Duodenal mucosa (tissue), 2 donors: ENCODE measurements at regions not wholly inside any gene's neighbourhood (a gene's known extent, or its start where the extent isn't known, plus 50 kb on each side); places are given as distances from the start of the nearest gene placed in this dataset.

Experiments
- H3K27ac ChIP-seq: one replicate; pipeline ENCODE4 v1.7.0; 2013; ENCODE audit warnings: low read depth, low read length
- H3K27me3 ChIP-seq, 2 donors: one replicate each; pipeline ENCODE4 v1.7.0; 2013; ENCODE audit warnings: low read length in 2 of 2, control low read depth in 1 of 2; ENCODE audit not compliant: insufficient read depth in 2 of 2, control insufficient read depth in 1 of 2
- H3K36me3 ChIP-seq, 2 donors: one replicate each; pipeline ENCODE4 v1.7.0; 2013; ENCODE audit warnings: low read length in 2 of 2, control low read depth in 1 of 2; ENCODE audit not compliant: insufficient read depth in 2 of 2, control insufficient read depth in 1 of 2
- H3K4me1 ChIP-seq, 2 donors: one replicate each; pipeline ENCODE4 v1.7.0; 2013; ENCODE audit warnings: low read length in 2 of 2, control low read depth in 1 of 2; ENCODE audit not compliant: insufficient read depth in 2 of 2, control insufficient read depth in 1 of 2
- H3K4me3 ChIP-seq, 2 donors: one replicate each; pipeline ENCODE4 v1.7.0; 2013; ENCODE audit warnings: low read length in 2 of 2, low read depth in 1 of 2
- H3K9ac ChIP-seq, 2 donors: one replicate each; pipeline ENCODE4 v1.7.0; 2013; ENCODE audit warnings: low read length in 2 of 2, low read depth in 1 of 2
- H3K9me3 ChIP-seq, 2 donors: one replicate each; pipeline ENCODE4 v1.7.0; 2013; ENCODE audit warnings: low read length in 2 of 2, control low read depth in 1 of 2; ENCODE audit not compliant: control insufficient read depth in 1 of 2

DNA sequence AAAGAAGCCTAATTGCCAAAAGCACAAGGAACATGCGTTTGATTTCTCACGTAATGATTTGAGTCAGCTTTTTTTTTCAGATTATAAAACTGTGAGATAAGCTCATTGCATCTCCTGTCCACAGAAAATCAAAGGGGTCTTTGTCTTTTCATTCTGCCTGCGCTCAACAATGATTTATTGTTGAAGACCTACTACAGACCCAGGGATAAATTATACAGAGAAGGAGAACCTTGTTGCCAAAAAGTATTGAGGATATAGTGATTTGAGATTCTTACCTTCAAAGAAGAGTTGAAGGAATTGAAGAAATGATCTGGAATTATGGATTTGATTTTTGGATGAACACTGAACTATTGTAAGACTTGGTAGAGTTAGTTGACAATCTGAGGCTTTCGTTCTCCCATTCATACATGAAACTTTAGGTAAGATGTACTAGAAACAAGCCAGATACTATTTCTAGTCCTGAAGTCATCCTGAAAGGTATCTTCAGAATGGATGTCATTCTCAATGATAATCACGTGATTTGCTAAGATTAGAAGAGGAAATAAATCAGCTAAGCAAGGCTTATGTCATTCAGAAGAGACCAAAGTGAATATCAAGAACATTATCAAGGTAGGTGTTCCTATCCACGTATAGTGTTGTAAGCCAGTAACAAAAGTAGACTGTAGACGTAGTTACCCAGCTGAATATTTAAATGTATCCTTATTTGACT is 71.1 kb upstream of the SCOC start:
- Histone ChIP-seq H3K9ac (no peak overlapping the region), H3K9me3 (no peaks in the 10 kb centered on the region), H3K4me3 (no peak overlapping the region), H3K4me1 (no peaks in the 10 kb centered on the region), H3K36me3 (no peaks in the 10 kb centered on the region), H3K27ac (no peak overlapping the region), H3K27me3 (no peaks in the 10 kb centered on the region)

- H3K9ac ChIP-seq, result no peak overlapping the region
- no peaks in the 10 kb centered on the region for H3K9me3 ChIP-seq
- no peaks in the 10 kb centered on the region for H3K27me3 ChIP-seq
- no peaks in the 10 kb centered on the region for H3K4me1 ChIP-seq
- H3K27ac ChIP-seq, result no peak overlapping the region
- H3K36me3 ChIP-seq, result no peaks in the 10 kb centered on the region
- no peak overlapping the region for H3K4me3 ChIP-seq
These were observed 73.0 kb upstream of the SCOC start for GRCh38 chr4:140300271-140300970.

DNA sequence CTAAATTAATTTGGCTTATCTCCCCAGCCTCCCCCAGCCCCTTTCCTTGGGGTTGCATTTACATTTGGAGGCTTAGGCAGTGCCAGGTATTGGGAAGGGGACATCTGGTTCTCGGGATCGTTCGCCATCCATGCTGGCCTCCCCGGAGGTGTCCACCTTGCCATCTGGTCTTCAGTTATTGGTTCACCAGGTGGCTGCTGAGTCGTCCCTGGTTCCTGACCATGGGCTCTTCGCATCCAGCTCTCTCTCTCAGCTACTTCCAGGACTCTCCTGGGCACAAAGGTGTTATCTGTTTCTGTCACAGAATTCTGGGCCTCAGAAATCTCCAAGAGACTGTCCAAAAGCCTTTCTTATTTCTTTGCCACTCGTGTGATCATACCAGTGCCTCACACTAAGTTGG is 75.4 kb upstream of the SCOC start:
- Histone ChIP-seq H3K36me3 (no peaks in the 10 kb centered on the region), H3K27me3 (peaks cover 0 to 2% of the 10 kb centered on the region in 2 donors), H3K27ac (no peak overlapping the region), H3K9me3 (no peaks in the 10 kb centered on the region), H3K4me3 (no peak overlapping the region), H3K9ac (no peak overlapping the region), H3K4me1 (no peaks in the 10 kb centered on the region)

- H3K9ac ChIP-seq, result no peak overlapping the region
- no peak overlapping the region for H3K27ac ChIP-seq
- H3K4me1 ChIP-seq, result no peaks in the 10 kb centered on the region
- H3K9me3 ChIP-seq, result no peaks in the 10 kb centered on the region
- no peaks in the 10 kb centered on the region for H3K36me3 ChIP-seq
- H3K27me3 ChIP-seq, result peaks cover 0 to 2% of the 10 kb centered on the region in 2 donors
- H3K4me3 ChIP-seq, result no peak overlapping the region
These were observed 76.2 kb upstream of the SCOC start for GRCh38 chr4:140297221-140297570.

DNA sequence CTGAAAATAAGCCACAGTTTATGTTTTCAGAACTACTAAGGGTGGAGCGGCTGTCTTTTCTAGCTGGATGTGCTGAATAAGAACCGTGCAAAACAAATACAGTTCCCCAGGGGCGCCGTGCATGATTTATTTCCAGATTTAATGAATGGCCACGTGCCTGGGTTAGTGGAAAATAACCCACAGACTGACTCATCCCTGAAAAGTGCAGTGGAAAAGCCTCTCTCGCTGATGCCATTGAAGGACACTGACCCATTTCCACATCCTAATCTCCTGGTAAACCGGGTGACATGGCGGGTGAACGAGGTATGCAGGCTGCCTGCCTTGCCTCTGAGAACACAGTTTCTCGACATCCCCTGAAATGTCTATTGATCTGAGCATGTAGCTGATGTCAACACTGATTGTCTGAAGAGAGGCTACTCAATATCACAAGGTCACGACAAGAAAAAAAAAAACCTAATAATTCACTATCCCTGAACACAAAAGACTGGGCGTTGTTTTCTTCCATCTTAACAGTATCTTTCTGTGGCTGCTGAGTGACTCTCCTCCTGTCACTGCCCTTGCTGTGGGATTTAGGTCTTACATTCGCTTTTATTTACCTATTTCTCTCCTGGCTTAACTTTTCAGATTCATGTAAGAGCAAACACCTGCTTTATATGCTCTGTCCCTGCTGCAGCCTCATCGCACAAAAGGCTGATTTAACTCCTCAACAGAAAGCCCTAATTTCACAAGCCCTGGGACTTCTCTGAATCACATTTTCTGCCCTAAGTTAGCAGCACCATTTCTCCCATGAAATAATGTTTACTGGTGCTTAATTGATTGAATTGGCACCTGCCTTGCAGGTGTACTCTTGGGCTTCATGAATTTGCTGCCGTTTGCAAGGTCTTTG is 76.9 kb upstream of the SCOC start:
- Histone ChIP-seq H3K27me3 (peaks cover 0 to 2% of the 10 kb centered on the region in 2 donors), H3K9ac (no peak overlapping the region), H3K36me3 (no peaks in the 10 kb centered on the region), H3K9me3 (no peaks in the 10 kb centered on the region), H3K4me1 (no peaks in the 10 kb centered on the region), H3K4me3 (no peak overlapping the region), H3K27ac (no peak overlapping the region)

GRCh38 chr4:140293979-140294378 is 79.5 kb upstream of the SCOC start:
- H3K27me3 ChIP-seq, result peaks cover 0 to 2% of the 10 kb centered on the region in 2 donors
- no peak overlapping the region for H3K27ac ChIP-seq
- H3K4me1 ChIP-seq, result no peaks in the 10 kb centered on the region
- no peak overlapping the region for H3K4me3 ChIP-seq
- H3K36me3 ChIP-seq, result no peaks in the 10 kb centered on the region
- H3K9ac ChIP-seq, result no peak overlapping the region
- no peaks in the 10 kb centered on the region for H3K9me3 ChIP-seq

DNA sequence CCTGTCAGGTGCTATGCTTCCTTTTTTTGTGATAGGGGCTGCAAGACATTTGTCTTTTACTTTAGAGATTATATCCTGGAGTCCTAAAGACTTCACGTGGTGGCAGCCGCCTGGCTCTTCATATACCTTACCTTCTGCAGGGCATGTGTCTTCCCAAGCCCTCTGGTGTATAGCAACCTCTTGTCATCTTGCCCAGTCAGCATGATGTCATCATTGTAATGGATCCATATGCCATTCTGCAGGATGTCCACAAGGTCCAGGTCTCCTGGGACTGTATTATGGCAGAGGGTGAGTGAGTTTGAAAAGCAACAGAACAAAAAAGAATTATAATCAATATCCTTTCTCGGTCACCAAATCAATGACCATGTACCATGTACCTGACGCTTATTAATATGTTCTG is 82.2 kb upstream of the SCOC start:
- H3K9me3 ChIP-seq, result peaks cover 0 to 7% of the 10 kb centered on the region in 2 donors
- no peaks in the 10 kb centered on the region for H3K4me1 ChIP-seq
- no peak overlapping the region for H3K27ac ChIP-seq
- peaks cover 0 to 2% of the 10 kb centered on the region in 2 donors for H3K27me3 ChIP-seq
- H3K9ac ChIP-seq, result no peak overlapping the region
- no peaks in the 10 kb centered on the region for H3K36me3 ChIP-seq
- H3K4me3 ChIP-seq, result no peak overlapping the region

- H3K9ac ChIP-seq, result no peak overlapping the region
- no peak overlapping the region for H3K4me3 ChIP-seq
- H3K36me3 ChIP-seq, result no peaks in the 10 kb centered on the region
These were observed 84.0 kb upstream of the SCOC start for GRCh38 chr4:140289486-140289885.

GRCh38 chr4:140286456-140286855 is 87.0 kb upstream of the SCOC start:
- Histone ChIP-seq H3K27me3 (peaks cover 4% of the 10 kb centered on the region in 2 donors), H3K36me3 (no peaks in the 10 kb centered on the region), H3K27ac (no peak overlapping the region), H3K9me3 (peaks cover 0 to 7% of the 10 kb centered on the region in 2 donors), H3K4me1 (no peaks in the 10 kb centered on the region), H3K4me3 (no peak overlapping the region), H3K9ac (no peak overlapping the region)

More at GRCh38 chr4:140289486-140289885, 84.0 kb upstream of the SCOC start:
- no peaks in the 10 kb centered on the region for H3K4me1 ChIP-seq
- H3K9me3 ChIP-seq, result peaks cover 0 to 7% of the 10 kb centered on the region in 2 donors
- H3K27me3 ChIP-seq, result peaks cover 2 to 4% of the 10 kb centered on the region in 2 donors
- no peak overlapping the region for H3K27ac ChIP-seq

- H3K9ac ChIP-seq, result no peak overlapping the region
- H3K27ac ChIP-seq, result no peak overlapping the region
- peaks cover 4 to 9% of the 10 kb centered on the region in 2 donors for H3K27me3 ChIP-seq
- no peaks in the 10 kb centered on the region for H3K4me1 ChIP-seq
- H3K9me3 ChIP-seq, result peaks cover 0 to 7% of the 10 kb centered on the region in 2 donors
- H3K36me3 ChIP-seq, result no peaks in the 10 kb centered on the region
- no peak overlapping the region for H3K4me3 ChIP-seq
These were observed 89.0 kb upstream of the SCOC start for GRCh38 chr4:140284456-140284855.
